PC-3 (cell line): ENCODE measurements at regions not wholly inside any gene's neighbourhood (a gene's known extent, or its start where the extent isn't known, plus 50 kb on each side); places are given as distances from the start of the nearest gene placed in this dataset.

ENCODE experiments used
- CTCF ChIP-seq: fragments of 300-600 bp; sonication (generic); conservative IDR thresholded peaks from 2 replicates; pipeline ENCODE4 v1.5.1; 2017; ENCODE audit warnings: antibody characterized with exemption, low read depth, mild to moderate bottlenecking, low read length
- EZH2 ChIP-seq: fragments of 300-600 bp; sonication (generic); IDR thresholded peaks from one replicate; pipeline ENCODE4 v1.6.1; 2017; ENCODE audit warnings: antibody characterized with exemption, mild to moderate bottlenecking, low read length; ENCODE audit not compliant: unreplicated experiment

GRCh38 chr4:179871726-179872125, 2371.5 kb upstream of the TENM3 start:
- TF ChIP-seq CTCF (no peak), EZH2 (no peak)
